K562 (cell line): ENCODE measurements at regions not wholly inside any gene's neighbourhood (a gene's known extent, or its start where the extent isn't known, plus 50 kb on each side); places are given as distances from the start of the nearest gene placed in this dataset.

Source experiments
- ATAC-seq: fragments of 200-7000 bp; cut with Tn5 transposase; 3 replicates; pipeline ENCODE4 v1.9.1; 2020; ENCODE audit warnings: moderate library complexity
- BruUV-seq: library from RNA; stranded (reverse); fragments of 400-500 nt; replicated peaks from 2 replicates; lab custom pipeline; 2021; lab: Mats Ljungman, UMichigan
- CTCF ChIA-PET: fragments of 300-600 bp; formaldehyde crosslinking; extraction: SDS; loops from one replicate; lab custom pipeline; 2021; ENCODE audit warnings: low intra/inter-chr PET ratio; lab: Yijun Ruan, JAX
- POLR2A ChIA-PET: fragments of 300-600, 350-650 bp; sonication (Branson Sonifier 250); formaldehyde crosslinking; extraction: SDS; loops from one replicate; lab custom pipeline; 2021; ENCODE audit warnings: antibody characterized with exemption, inconsistent platforms; lab: Yijun Ruan, JAX
- DNase-seq, 4 experiments: peaks; one replicate each; pipeline versions ENCODE4 v3.0.0 to v3.0.0-alpha.2; 2011 to 2018; ENCODE audit warnings: low spot score in 3 of 4, mixed read lengths in 3 of 4; ENCODE audit errors: extremely low read depth in 1 of 4
- FAIRE-seq: peaks from 2 replicates; lab custom pipeline; 2011; peaks lifted over from hg19 to GRCh38; lab: Jason Lieb, UNC
- H2AFZ ChIP-seq: 2 replicates; pipeline ENCODE4 v1.6.0; 2011; ENCODE audit warnings: low read depth, low read length, control low read depth, inconsistent platforms
- H3K27ac ChIP-seq: fragments of 200-600 bp; 3 replicates; pipeline ENCODE4 v1.8.0; 2011; ENCODE audit warnings: low read depth, mild to moderate bottlenecking, control low read depth, inconsistent platforms, low read length, moderate library complexity, mixed read lengths; ENCODE audit errors: extremely low read depth
- H3K27me3 ChIP-seq, 2 experiments: fragments of 300-600 bp in 1 of 2; 2 replicates in 1 of 2; 3 replicates in 1 of 2; pipeline versions ENCODE4 v1.6.0 to v1.8.0; 2011; ENCODE audit warnings: inconsistent platforms in 2 of 2, low read length in 2 of 2, mild to moderate bottlenecking in 1 of 2, mixed read lengths in 1 of 2, moderate library complexity in 1 of 2; ENCODE audit not compliant: control insufficient read depth in 2 of 2, insufficient read depth in 2 of 2
- H3K36me3 ChIP-seq: fragments of 300-600 bp; 3 replicates; pipeline ENCODE4 v1.8.0; 2011; ENCODE audit warnings: mild to moderate bottlenecking, low read length, inconsistent platforms; ENCODE audit not compliant: control insufficient read depth, insufficient read depth
- H3K4me1 ChIP-seq, 2 experiments: fragments of 200-600 bp in 1 of 2; replicated peaks in 1 of 2; 2 replicates in 1 of 2; 3 replicates in 1 of 2; pipeline versions ENCODE4 v1.5.1 to v1.8.0; 2011; ENCODE audit warnings: inconsistent platforms in 2 of 2, low read length in 2 of 2, mild to moderate bottlenecking in 1 of 2, mixed read lengths in 1 of 2, moderate library complexity in 1 of 2; ENCODE audit not compliant: control insufficient read depth in 2 of 2, insufficient read depth in 2 of 2
- H3K4me2 ChIP-seq: 2 replicates; pipeline ENCODE4 v1.6.1; 2011; ENCODE audit warnings: low read length, control low read depth, inconsistent platforms, mixed read lengths; ENCODE audit not compliant: insufficient read depth
- H3K4me3 ChIP-seq: fragments of 200-600 bp; sonication (generic), shearing (Covaris generic); 2 replicates; pipeline ENCODE4 v1.5.1; 2016; ENCODE audit warnings: control low read depth, inconsistent platforms
- H3K79me2 ChIP-seq: fragments of 200-600 bp; 3 replicates; pipeline ENCODE4 v1.8.0; 2011; ENCODE audit warnings: low read length, inconsistent platforms; ENCODE audit not compliant: control insufficient read depth, insufficient read depth
- H3K9ac ChIP-seq, 2 experiments: 2 replicates each; pipeline versions ENCODE4 v1.6.0 to v1.6.1; 2011; ENCODE audit warnings: low read depth in 2 of 2, low read length in 2 of 2, control low read depth in 1 of 2, inconsistent platforms in 1 of 2, mild to moderate bottlenecking in 1 of 2, mixed read lengths in 1 of 2; ENCODE audit not compliant: insufficient read depth in 1 of 2
- H3K9me1 ChIP-seq: one replicate; pipeline ENCODE4 v1.6.0; 2011; ENCODE audit warnings: inconsistent platforms, mild to moderate bottlenecking, low read length, moderate library complexity; ENCODE audit not compliant: control insufficient read depth, insufficient read depth
- H3K9me3 ChIP-seq: replicated peaks from 2 replicates; pipeline ENCODE4 v1.5.1; 2011; ENCODE audit warnings: low read depth, low read length, inconsistent platforms; ENCODE audit not compliant: control insufficient read depth, insufficient read depth
- H4K20me1 ChIP-seq: replicated peaks from 2 replicates; pipeline ENCODE4 v1.6.1; 2011; ENCODE audit warnings: low read length, inconsistent platforms, mixed read lengths; ENCODE audit not compliant: control insufficient read depth, insufficient read depth
- E2F3 ChIP-seq: fragments of 250-450 bp; sonication (Bioruptor Pico); IDR thresholded peaks from 2 replicates; pipeline ENCODE4 v1.4.0; 2020; ENCODE audit warnings: mild to moderate bottlenecking
- ETV5 ChIP-seq: sonication (generic); formaldehyde crosslinking; IDR thresholded peaks from 2 replicates; pipeline ENCODE4 v1.4.0; 2020; ENCODE audit warnings: low read depth, mild to moderate bottlenecking, missing genetic modification reagents
- GABPA ChIP-seq: fragments of 200-800 bp; sonication (Bioruptor generic); conservative IDR thresholded peaks from 2 replicates; pipeline ENCODE4 v1.6.1; 2016; ENCODE audit warnings: low read depth, missing genetic modification characterization, missing compliant biosample characterization
- KDM1A ChIP-seq, 2 experiments: fragments of 450-650 bp; IDR thresholded peaks; 2 replicates each; pipeline ENCODE4 v1.6.1; 2016; ENCODE audit warnings: mild to moderate bottlenecking in 2 of 2
- WGBS: fragments of 100-300 bp; shearing (Covaris generic); methylation state at CpG from one replicate; pipeline ENCODE4 v1.1.6; 2016; ENCODE audit warnings: low coverage, mixed read lengths; ENCODE audit not compliant: insufficient coverage; ENCODE audit errors: missing lambda C conversion rate; 5-methylcytosine and 5-hydroxymethylcytosine counted together
- in situ Hi-C: fragments of 300-500 bp; cut with MboI; formaldehyde crosslinking; loops from 4 replicates; pipeline ENCODE4 v1.15.0; 2018; ENCODE audit warnings: inconsistent platforms, mixed read lengths
- intact Hi-C: fragments of 100-400 bp; cut with micrococcal nuclease; formaldehyde crosslinking; loops from 2 replicates; pipeline ENCODE4 v1.14.2; 2022
- TF ChIP-seq, protein P1 (sequence below): fragments of 450-650 bp; IDR thresholded peaks from 2 replicates; pipeline ENCODE4 v1.6.1; 2018; ENCODE audit warnings: mild to moderate bottlenecking, low read depth; ENCODE audit not compliant: partially characterized antibody

DNA sequence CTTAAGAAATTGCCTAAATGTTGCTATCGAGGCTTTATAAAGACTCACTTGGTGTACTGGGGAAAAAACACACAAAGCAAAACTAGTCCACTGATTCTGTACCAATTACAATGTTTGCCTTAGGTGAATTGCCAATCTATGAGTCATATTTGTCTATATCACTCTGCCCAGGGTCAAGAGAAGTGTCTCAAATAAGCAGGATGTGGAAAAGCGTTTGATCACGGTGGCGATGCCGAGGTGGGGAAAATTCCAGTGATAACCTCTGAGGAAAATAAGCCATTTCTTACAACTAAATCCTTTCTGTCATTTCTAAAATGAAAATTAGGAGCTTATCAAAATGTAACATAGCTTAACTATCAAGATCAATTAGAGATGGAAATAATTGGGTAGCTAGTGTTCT, 148.6 kb upstream of the DIO3 start:
- intact Hi-C loops (no loop called here), in situ Hi-C loops (no loop called here)
- no peak overlapping the region for H3K9ac ChIP-seq
- peaks cover 0 to 4% of the 10 kb centered on the region in 2 experiments; a peak in 1 of 5 replicates for H3K4me1 ChIP-seq
- no TSS peak for BruUV-seq
- H3K9me1 ChIP-seq, result no peaks in the 10 kb centered on the region
- H3K4me2 ChIP-seq, result no peak overlapping the region
- peaks cover 2 to 36% of the 10 kb centered on the region in 2 experiments; a peak in 4 of 5 replicates for H3K27me3 ChIP-seq
- no peak for FAIRE-seq
- H2AFZ ChIP-seq, result no peak overlapping the region
- 0% methylated on average over 3 of the region's 5 CpGs for WGBS
- no peaks in the 10 kb centered on the region for H3K79me2 ChIP-seq
- ChIA-PET POLR2A (no interaction called here), CTCF (no interaction called here)
- DNase-seq, result no peak
- no peaks in the 10 kb centered on the region for H3K9me3 ChIP-seq
- no peak for TF ChIP-seq E2F3 (CRISPR knock-in tag)
- TF ChIP-seq ETV5 (CRISPR knock-in tag), result no peak
- no peak for TF ChIP-seq KDM1A (IDR thresholded peaks at IDR 0.05)
- TF ChIP-seq, protein P1, sequence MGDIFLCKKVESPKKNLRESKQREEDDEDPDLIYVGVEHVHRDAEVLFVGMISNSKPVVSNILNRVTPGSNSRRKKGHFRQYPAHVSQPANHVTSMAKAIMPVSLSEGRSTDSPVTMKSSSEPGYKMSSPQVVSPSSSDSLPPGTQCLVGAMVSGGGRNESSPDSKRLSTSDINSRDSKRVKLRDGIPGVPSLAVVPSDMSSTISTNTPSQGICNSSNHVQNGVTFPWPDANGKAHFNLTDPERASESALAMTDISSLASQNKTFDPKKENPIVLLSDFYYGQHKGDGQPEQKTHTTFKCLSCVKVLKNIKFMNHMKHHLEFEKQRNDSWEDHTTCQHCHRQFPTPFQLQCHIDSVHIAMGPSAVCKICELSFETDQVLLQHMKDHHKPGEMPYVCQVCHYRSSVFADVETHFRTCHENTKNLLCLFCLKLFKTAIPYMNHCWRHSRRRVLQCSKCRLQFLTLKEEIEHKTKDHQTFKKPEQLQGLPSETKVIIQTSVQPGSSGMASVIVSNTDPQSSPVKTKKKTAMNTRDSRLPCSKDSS, result no peak
- no peak for TF ChIP-seq GABPA (tag)
- no peak for ATAC-seq
- H3K36me3 ChIP-seq, result no peaks in the 10 kb centered on the region
- H3K27ac ChIP-seq, result no peak overlapping the region
- no peak overlapping the region for H3K4me3 ChIP-seq
- H4K20me1 ChIP-seq, result no peaks in the 10 kb centered on the region
